Astrocyte of the spinal cord (primary cell): ENCODE measurements at regions not wholly inside any gene's neighbourhood (a gene's known extent, or its start where the extent isn't known, plus 50 kb on each side); places are given as distances from the start of the nearest gene placed in this dataset.

Experiments used
- DNase-seq: peaks from one replicate; pipeline ENCODE4 v3.0.0; 2011; ENCODE audit warnings: low read depth, low spot score
- H3K4me3 ChIP-seq: 2 replicates; pipeline ENCODE4 v1.5.1; 2011; ENCODE audit warnings: low read depth, mild to moderate bottlenecking, low read length, moderate library complexity
- in situ Hi-C: cut with HindIII; loops from 2 replicates; pipeline ENCODE4 v1.10.0; 2017; ENCODE audit warnings: low sequenced_read_pairs
- TF ChIP-seq, protein P1 (sequence below): IDR thresholded peaks from 2 replicates; pipeline ENCODE4 v1.5.1; 2012; ENCODE audit warnings: low read depth, mild to moderate bottlenecking, low read length, inconsistent platforms

DNA sequence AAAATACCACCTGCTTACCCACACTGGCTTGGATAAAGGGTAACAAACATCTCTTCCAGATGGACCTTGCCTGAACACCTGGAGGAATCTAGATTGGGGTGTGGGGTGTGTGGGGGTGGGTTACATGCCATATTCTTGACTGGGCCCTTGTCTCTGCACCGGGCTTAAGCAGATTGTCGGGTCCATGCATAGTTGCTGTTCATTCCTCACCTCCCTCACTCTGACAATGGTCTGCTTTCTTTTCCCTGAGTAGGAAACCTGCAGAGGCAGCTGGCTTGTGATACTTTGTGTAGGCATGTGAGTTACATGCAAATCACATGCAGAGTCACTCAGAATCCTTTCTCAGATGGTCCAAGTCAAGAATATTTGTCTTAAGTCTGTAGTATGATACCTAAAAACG lies 112.8 kb upstream of the GLS start:
- no peak overlapping the region for H3K4me3 ChIP-seq
- in situ Hi-C loops, result no loop called here
- DNase-seq, result no peak
- TF ChIP-seq, protein P1, sequence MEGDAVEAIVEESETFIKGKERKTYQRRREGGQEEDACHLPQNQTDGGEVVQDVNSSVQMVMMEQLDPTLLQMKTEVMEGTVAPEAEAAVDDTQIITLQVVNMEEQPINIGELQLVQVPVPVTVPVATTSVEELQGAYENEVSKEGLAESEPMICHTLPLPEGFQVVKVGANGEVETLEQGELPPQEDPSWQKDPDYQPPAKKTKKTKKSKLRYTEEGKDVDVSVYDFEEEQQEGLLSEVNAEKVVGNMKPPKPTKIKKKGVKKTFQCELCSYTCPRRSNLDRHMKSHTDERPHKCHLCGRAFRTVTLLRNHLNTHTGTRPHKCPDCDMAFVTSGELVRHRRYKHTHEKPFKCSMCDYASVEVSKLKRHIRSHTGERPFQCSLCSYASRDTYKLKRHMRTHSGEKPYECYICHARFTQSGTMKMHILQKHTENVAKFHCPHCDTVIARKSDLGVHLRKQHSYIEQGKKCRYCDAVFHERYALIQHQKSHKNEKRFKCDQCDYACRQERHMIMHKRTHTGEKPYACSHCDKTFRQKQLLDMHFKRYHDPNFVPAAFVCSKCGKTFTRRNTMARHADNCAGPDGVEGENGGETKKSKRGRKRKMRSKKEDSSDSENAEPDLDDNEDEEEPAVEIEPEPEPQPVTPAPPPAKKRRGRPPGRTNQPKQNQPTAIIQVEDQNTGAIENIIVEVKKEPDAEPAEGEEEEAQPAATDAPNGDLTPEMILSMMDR, result no peak

DNA sequence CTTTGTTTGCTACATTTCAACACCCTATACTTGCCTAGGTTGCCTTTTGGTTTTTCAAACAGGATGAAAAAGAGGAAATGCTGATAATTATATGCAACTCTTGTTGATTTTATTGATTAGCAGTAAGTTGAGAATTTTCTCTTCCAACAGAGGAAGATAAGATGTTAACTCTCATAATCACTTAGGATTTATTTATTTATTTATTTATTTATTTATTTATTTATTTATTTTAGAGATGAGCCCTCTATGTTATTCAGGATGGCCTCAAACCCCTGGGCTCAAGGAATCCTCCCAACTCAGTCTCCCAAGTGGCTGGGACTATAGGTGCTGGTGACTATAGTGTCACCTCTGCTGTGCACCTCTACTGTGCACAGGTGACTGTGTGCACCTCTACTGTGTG lies 111.4 kb upstream of the GLS start:
- TF ChIP-seq, protein P1, result no peak
- no peak overlapping the region for H3K4me3 ChIP-seq
- in situ Hi-C loops, result no loop called here
- DNase-seq, result no peak

DNA sequence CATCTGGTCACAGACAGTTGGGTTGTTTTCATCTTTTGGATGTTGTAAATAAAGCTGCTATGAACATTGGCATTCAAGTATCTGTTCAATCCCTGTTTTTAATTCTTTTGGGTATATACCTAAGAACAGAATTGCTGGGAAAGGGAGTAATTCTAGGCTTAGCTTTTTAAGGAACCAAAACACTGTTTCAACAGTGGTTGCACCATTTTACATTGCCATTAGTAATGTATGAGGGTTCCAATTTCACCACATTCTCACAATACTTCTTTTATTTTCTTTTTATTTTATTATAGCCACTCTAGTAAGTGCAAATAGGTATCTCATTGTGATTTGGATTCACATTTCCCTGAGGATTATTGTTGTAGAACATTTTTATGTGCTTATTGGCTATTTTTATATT lies 108.9 kb upstream of the GLS start:
- TF ChIP-seq, protein P1, result no peak
- no peak overlapping the region for H3K4me3 ChIP-seq
- DNase-seq, result no peak
- in situ Hi-C loops, result no loop called here

DNA sequence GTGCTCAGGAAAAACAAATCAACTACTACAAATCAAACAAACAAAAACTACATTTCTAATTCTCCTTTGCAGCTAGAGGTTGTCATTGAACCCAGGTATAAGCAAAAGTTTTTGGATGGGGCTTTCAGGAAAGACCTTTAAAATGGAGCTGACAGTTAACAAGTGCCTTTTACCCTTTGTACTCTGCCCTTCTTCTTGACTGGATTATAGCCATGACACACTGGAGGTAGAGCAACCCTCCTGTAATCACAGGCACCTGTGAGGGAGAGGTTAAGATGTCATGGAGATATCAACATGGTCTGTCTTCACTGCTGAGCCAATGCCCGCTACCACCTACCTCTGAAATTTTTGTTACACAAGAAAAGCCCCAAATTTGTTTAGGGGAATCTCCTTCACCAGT lies 100.0 kb upstream of the GLS start:
- DNase-seq, result no peak
- H3K4me3 ChIP-seq, result no peak overlapping the region
- in situ Hi-C loops, result no loop called here
- TF ChIP-seq, protein P1, result no peak

DNA sequence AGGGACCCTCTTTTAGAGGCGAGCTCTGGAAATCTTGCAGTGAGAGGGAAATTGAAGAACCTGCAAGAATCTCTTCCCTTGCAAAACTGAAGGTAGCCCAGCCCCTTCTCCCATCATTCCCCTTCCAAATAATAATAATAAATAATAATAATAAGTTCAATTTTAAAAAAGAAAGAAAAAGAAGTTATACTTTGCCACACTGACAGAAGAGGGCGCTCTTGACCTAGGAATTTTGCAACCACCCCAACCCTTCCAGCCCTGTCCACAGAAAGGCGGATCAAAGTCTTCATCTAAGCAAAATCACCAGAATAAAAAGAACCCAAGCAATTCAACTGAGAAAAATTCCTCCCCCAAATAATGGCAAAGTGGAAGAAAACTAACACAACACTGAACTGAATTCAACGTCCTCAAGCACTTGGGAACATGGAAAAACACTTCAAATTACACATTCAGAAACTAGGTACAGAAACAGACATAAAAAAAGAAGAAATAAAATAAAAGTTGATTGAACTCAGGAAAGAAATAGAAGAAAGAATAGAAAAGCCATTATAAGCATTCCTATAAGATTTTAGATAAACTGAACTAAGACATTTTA lies 98.9 kb upstream of the GLS start:
- TF ChIP-seq, protein P1, result peak; percentile 48
- in situ Hi-C loops, result no loop called here
- H3K4me3 ChIP-seq, result no peak overlapping the region
- peak; percentile 72 for DNase-seq

DNA sequence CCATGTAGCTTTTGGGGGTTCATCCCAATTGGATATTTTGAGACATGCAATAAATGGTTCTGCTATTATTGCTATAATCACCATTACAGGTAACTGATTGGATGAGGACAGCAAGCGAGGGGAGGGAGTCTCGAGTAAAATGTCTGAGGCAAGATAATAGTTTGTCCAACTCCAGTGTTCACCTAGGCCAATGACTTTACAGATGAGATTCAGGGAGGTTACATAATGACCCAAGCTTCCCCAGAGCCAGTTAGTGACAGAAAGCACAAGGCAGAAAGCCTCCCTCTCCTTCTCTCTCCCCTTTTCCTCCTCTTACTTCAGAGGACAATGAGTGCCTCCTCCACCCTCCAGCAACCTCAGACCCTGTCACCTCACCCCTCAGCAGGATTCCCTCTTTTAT lies 98.4 kb upstream of the GLS start:
- no peak overlapping the region for H3K4me3 ChIP-seq
- in situ Hi-C loops, result no loop called here
- no peak for DNase-seq
- TF ChIP-seq, protein P1, result no peak
